HFF-Myc (cell line): ENCODE measurements at regions not wholly inside any gene's neighbourhood (a gene's known extent, or its start where the extent isn't known, plus 50 kb on each side); places are given as distances from the start of the nearest gene placed in this dataset.

Source experiments
- DNase-seq: peaks from one replicate; pipeline ENCODE4 v3.0.0-alpha.2; 2011; ENCODE audit warnings: low read depth; ENCODE audit errors: extremely low read depth
- H3K4me3 ChIP-seq: replicated peaks from 2 replicates; pipeline ENCODE4 v1.5.1; 2011; ENCODE audit warnings: low read depth, mild to moderate bottlenecking, control low read depth, low read length
- TF ChIP-seq, protein P1 (sequence below): IDR thresholded peaks from 2 replicates; pipeline ENCODE4 v1.5.1; 2012; ENCODE audit warnings: mild to moderate bottlenecking, low read depth, low read length, control low read depth; ENCODE audit errors: missing control alignments

DNA sequence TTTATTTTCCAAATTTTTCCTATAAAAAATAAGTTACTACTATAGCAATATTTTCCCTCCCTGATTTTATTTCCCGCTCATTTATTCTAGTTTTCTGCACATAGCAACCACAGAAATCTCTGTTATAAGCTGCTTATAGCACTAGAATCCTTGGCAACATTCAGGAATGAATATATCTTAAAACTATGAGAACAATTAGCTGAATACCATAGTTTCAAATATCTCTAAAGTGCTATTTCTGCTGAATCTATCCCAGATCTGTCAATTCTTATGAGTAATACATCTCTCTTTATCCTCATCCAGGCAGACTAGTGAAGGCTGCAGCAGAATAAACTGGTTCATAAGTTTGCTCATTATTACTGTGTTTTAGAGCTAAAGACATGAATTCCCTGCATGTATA is 622.9 kb upstream of the DIPK2B start:
- H3K4me3 ChIP-seq: no peak overlapping the region
- DNase-seq: no peak
- TF ChIP-seq, protein P1, sequence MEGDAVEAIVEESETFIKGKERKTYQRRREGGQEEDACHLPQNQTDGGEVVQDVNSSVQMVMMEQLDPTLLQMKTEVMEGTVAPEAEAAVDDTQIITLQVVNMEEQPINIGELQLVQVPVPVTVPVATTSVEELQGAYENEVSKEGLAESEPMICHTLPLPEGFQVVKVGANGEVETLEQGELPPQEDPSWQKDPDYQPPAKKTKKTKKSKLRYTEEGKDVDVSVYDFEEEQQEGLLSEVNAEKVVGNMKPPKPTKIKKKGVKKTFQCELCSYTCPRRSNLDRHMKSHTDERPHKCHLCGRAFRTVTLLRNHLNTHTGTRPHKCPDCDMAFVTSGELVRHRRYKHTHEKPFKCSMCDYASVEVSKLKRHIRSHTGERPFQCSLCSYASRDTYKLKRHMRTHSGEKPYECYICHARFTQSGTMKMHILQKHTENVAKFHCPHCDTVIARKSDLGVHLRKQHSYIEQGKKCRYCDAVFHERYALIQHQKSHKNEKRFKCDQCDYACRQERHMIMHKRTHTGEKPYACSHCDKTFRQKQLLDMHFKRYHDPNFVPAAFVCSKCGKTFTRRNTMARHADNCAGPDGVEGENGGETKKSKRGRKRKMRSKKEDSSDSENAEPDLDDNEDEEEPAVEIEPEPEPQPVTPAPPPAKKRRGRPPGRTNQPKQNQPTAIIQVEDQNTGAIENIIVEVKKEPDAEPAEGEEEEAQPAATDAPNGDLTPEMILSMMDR: no peak

DNA sequence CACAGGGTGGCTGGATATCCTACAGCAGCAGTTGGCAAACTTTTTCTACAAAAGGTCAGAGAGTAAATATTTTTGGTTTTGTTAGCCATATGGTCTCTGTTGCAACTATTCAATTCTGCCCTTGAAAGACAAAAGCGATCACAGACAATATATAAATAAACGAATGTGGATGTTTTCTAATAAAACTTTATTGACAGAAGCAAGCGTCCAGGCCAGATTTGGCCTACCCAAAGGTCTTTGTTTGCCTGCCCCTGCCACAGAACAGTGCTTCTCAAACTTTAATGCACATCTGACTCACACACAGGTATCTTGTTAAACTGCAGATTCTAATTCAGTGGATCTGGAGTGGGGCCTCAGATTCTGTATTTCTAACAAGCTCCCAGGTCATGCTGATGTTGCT is 621.4 kb upstream of the DIPK2B start:
- DNase-seq: no peak
- TF ChIP-seq, protein P1: no peak
- H3K4me3 ChIP-seq: no peak overlapping the region

GRCh38 chrX:45818913-45819312 is 618.2 kb upstream of the DIPK2B start:
- no peak for DNase-seq
- H3K4me3 ChIP-seq: no peak overlapping the region
- TF ChIP-seq, protein P1: no peak

DNA sequence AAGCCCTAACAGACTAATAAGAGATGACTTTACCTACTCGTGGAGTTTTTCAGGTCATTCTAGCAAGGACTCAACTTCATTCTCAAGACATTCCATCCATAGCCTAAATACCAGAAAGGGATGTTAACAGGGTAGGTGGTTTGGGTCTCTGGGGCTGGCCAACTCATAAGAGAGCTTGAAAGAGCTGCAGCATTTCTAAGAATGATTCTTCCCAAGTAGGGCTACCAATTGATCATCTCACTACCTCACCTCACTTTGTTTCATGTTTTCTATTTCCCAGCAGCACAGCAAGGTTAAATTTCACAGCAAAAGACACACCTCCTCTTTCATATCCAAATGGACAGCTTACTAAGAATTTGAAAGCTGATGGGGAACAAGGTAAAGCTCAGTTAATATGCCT is 614.8 kb upstream of the DIPK2B start:
- no peak overlapping the region for H3K4me3 ChIP-seq
- TF ChIP-seq, protein P1: no peak
- DNase-seq: no peak

GRCh38 chrX:45811326-45811725 is 610.6 kb upstream of the DIPK2B start:
- TF ChIP-seq, protein P1: no peak
- no peak for DNase-seq
- H3K4me3 ChIP-seq: no peak overlapping the region

DNA sequence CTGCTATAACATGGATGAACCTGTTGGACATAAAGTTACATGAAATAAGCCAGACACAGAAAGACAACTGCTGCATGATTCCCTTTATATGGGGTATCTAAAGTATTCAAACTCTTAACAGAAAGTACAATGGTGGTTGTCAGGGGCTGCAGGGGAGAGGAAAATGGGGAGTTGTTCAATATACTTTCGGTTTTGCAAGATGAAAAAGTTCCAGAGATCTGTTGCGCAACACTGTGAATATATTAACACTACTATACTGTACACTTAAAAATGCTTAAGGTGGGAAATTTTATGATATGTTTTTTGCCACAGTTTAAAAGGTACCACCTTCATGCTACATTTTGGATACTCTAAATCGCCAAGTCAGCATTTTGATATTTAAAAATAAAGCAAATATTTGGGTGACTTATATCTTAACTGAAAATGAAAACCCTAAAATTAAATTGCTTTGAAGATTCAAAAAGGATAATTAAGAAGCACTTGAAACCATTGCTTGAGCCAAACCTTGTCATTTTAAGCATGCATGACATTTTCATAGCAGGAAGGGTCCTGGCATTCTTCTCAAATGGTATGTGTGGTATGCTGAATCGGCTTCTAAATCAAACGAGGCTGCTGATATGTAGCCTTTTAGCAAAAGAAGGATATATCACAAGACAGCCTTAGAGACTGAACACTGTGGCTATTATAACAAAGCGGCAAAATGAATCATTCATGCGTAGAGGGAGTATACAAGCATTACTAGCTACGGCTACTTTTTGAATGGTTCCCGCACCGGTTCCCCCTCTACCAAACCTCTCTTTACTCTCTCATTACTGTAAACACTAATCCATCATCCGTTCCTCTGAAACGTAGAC is 607.1 kb upstream of the DIPK2B start:
- no peak overlapping the region for H3K4me3 ChIP-seq
- DNase-seq: no peak
- TF ChIP-seq, protein P1: no peak
